Activated naive CD4-positive, alpha-beta T cell treated with anti-CD3 and anti-CD28 coated beads, Interleukin-2, amount 50 U/mL, for 72 hours (primary cell): ENCODE measurements at regions not wholly inside any gene's neighbourhood (a gene's known extent, or its start where the extent isn't known, plus 50 kb on each side); places are given as distances from the start of the nearest gene placed in this dataset.

ENCODE experiments used
- ATAC-seq, 2 donors: fragments of 150-1000 bp; cut with Tn5 transposase; 2 replicates each; pipeline ENCODE4 v1.10.0; 2021; ENCODE audit warnings: mild to moderate bottlenecking in 2 of 2, moderate library complexity in 2 of 2
- DNase-seq, 2 donors: peaks; one replicate each; pipeline ENCODE4 v3.0.0; 2021 to 2022; ENCODE audit warnings: low spot score in 2 of 2
- H3K27ac Mint-ChIP-seq, 2 donors: one replicate each; pipeline ENCODE4 v1.8.0; 2022; ENCODE audit warnings: mild to moderate bottlenecking in 2 of 2, mixed read lengths in 2 of 2
- H3K36me3 Mint-ChIP-seq, 2 donors: one replicate each; pipeline ENCODE4 v1.8.0; 2022; ENCODE audit warnings: mixed read lengths in 2 of 2
- H3K9me3 Mint-ChIP-seq, 2 donors: one replicate each; pipeline ENCODE4 v1.8.0; 2022; ENCODE audit warnings: mixed read lengths in 2 of 2

DNA sequence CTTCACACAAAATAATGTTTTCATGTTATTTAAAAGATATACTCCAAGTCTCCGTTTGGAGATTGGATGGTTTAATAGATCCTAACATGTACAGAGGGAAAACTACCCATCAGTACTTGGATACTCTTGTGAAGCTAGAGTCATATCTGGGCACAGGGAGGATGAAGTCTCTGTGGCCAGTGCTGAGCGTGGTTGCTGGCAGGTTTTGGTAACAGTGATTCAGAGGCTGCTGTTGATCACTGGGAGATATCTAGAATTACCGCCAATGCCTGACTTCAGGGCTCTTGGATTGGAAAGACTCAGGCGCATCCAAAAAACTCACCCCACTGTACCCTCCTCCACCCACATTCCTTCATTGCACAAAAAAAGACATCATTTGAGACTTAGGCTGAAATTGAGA is 107.2 kb upstream of the PGRMC2 start:
- ATAC-seq (no peak), DNase-seq (no peak)
- peaks cover 0 to 2% of the 10 kb centered on the region in 2 donors for H3K9me3 Mint-ChIP-seq
- peaks cover 0 to 5% of the 10 kb centered on the region in 2 donors for H3K36me3 Mint-ChIP-seq
- no peak overlapping the region for H3K27ac Mint-ChIP-seq

GRCh38 chr4:128393101-128393704 is 105.6 kb upstream of the PGRMC2 start:
- no peak overlapping the region for H3K27ac Mint-ChIP-seq
- no peak for DNase-seq
- no peak for ATAC-seq
- H3K36me3 Mint-ChIP-seq: no peaks in the 10 kb centered on the region
- no peaks in the 10 kb centered on the region for H3K9me3 Mint-ChIP-seq

DNA sequence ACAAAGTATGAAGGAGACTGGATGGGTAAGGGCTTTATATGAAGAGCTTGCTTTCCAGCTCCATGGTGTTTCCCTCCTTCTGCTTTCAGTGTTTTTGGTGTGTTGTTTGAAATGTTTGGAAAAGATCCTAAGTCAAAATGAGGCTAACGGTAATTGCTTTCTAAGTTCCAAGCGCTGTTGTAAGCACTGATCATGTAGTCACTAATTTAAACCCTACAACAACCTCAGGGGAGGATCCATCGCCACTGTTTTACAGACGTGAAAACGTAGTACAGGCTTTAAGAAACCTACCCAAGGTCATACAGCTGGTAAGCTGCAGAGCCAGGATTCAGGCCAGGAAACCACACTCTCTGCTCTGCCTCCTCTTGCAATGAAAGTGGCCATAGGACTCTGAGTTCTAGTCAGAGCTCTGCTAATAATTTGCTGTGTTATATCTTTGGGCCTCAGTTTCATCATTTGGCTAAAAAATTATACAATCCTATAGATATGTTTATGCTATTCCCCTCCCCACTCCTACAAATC is 102.9 kb upstream of the PGRMC2 start:
- Mint-ChIP-seq H3K9me3 (no peaks in the 10 kb centered on the region), H3K27ac (no peak overlapping the region), H3K36me3 (no peaks in the 10 kb centered on the region)
- no peak for ATAC-seq
- no peak for DNase-seq

- H3K27ac Mint-ChIP-seq: no peak overlapping the region
- H3K36me3 Mint-ChIP-seq: no peaks in the 10 kb centered on the region
- ATAC-seq: no peak
- DNase-seq: no peak
- H3K9me3 Mint-ChIP-seq: no peaks in the 10 kb centered on the region
These were observed 101.2 kb upstream of the PGRMC2 start for GRCh38 chr4:128388796-128389195.

DNA sequence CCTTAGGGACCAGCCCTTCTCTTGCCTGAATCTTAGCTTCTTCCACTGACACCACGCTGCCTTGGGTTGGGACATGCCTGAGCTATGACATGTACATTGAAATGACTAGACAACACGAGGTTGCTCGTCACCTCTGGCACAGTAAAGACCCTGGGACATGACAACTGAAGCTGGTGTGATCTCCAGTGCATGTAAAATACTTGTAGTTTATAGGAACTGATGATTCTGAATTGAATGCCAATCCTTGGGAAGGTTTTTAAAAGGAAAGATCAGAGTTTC is 100.7 kb upstream of the PGRMC2 start:
- no peak for ATAC-seq
- no peak for DNase-seq
- Mint-ChIP-seq H3K36me3 (no peaks in the 10 kb centered on the region), H3K9me3 (no peaks in the 10 kb centered on the region), H3K27ac (no peak overlapping the region)

GRCh38 chr4:128387600-128388351 is 100.2 kb upstream of the PGRMC2 start:
- ATAC-seq (no peak), DNase-seq (no peak)
- Mint-ChIP-seq H3K36me3 (no peaks in the 10 kb centered on the region), H3K9me3 (no peaks in the 10 kb centered on the region), H3K27ac (no peak overlapping the region)

GRCh38 chr4:128386761-128387599 is 99.4 kb upstream of the PGRMC2 start:
- Mint-ChIP-seq H3K36me3 (no peaks in the 10 kb centered on the region), H3K27ac (no peak overlapping the region), H3K9me3 (no peaks in the 10 kb centered on the region)
- DNase-seq (no peak), ATAC-seq (no peak)

DNA sequence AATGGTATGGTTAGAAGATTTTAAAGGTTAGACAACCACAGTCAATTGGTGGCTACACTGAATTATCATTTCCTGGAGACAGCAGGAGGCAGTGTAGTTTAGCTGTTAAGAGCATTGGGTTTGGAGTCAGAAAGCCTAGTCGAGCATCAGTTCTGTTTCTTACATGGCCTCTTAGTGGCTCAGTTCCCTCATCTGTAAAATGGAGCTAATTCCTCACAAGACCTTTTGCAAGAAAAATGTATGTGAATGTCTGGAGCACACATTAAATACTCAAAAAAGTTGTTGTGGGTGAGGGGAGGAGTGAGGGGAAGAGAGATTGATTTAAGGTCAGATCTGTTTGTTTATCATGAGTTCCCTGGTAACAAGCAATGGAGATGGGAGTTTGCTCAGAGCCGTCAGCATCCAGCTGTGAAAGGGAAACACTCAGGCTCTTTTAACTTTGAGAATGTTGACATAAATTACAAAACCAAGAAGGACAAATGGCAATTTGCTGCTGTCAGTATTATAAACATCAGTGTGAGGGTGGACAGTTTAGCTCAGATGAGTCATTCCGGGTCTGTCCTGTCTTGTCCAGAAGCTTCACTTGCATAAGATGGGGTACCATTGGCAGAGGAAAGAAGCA is 98.2 kb upstream of the PGRMC2 start:
- no peak for ATAC-seq
- no peak for DNase-seq
- H3K36me3 Mint-ChIP-seq: no peaks in the 10 kb centered on the region
- H3K27ac Mint-ChIP-seq: no peak overlapping the region
- H3K9me3 Mint-ChIP-seq: no peaks in the 10 kb centered on the region

DNA sequence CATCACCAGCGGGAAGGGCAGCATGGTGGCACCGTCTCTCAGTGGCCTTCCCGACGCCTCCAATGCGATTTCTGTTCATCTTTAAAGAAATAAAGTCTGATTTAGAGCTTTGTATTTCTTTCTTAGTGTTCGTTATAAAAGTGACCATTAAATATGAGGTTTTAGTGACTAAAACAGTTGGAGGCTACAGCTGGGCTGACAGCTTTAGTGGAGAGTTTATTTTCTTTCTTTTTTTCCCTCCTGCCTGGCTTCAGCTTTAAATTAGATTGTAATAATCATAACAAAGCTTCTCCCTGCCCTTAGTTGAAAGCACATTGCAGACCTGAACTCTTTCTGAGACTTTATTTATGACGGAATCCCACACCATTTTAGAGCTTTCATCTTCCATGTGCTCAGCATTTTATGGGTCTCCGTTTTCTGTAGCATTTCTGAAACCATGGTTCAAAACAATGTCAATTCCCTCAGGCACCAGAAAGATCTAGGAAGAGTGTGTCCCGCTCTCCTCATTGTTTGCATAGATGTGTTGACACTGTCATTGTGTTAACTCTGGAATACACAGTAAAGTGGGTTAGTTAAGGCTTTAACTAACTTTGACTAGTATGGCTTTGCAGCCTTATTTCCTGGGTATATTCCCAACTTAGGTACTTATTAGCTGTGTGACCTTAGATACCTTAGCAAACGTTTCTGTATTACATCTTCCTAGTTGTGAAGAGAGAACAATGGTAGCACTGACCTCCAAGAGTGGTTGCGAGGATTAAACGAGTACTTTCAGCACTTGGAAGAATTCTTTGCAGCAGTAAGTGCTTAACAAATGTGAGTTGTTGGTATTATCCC is 97.4 kb upstream of the PGRMC2 start:
- DNase-seq (no peak), ATAC-seq (no peak)
- H3K36me3 Mint-ChIP-seq: no peaks in the 10 kb centered on the region
- H3K27ac Mint-ChIP-seq: no peak overlapping the region
- H3K9me3 Mint-ChIP-seq: no peaks in the 10 kb centered on the region

- H3K9me3 Mint-ChIP-seq: no peaks in the 10 kb centered on the region
- no peak overlapping the region for H3K27ac Mint-ChIP-seq
- ATAC-seq: no peak
- no peaks in the 10 kb centered on the region for H3K36me3 Mint-ChIP-seq
- no peak for DNase-seq
These were observed 96.5 kb upstream of the PGRMC2 start for GRCh38 chr4:128384091-128384520.

- peak overlapping the region in 1 of 2 donors; percentile 0 for H3K27ac Mint-ChIP-seq
- H3K36me3 Mint-ChIP-seq: peaks cover 5 to 7% of the 10 kb centered on the region in 2 donors
- DNase-seq: no peak
- H3K9me3 Mint-ChIP-seq: peaks cover 0 to 7% of the 10 kb centered on the region in 2 donors
- no peak for ATAC-seq
These were observed 94.3 kb upstream of the PGRMC2 start for GRCh38 chr4:128381748-128382559.

GRCh38 chr4:128380306-128380705 is 92.7 kb upstream of the PGRMC2 start:
- Mint-ChIP-seq H3K9me3 (peaks cover 4 to 15% of the 10 kb centered on the region in 2 donors), H3K27ac (no peak overlapping the region), H3K36me3 (peaks cover 12 to 17% of the 10 kb centered on the region in 2 donors)
- DNase-seq (no peak), ATAC-seq (no peak)

GRCh38 chr4:128379860-128380259 is 92.2 kb upstream of the PGRMC2 start:
- DNase-seq (peak in 1 of 2 donors; percentile 4), ATAC-seq (no peak)

GRCh38 chr4:128378668-128379067 is 91.1 kb upstream of the PGRMC2 start:
- no peak for ATAC-seq
- peaks cover 12 to 17% of the 10 kb centered on the region in 2 donors for H3K36me3 Mint-ChIP-seq
- DNase-seq: no peak
- H3K27ac Mint-ChIP-seq: no peak overlapping the region
- H3K9me3 Mint-ChIP-seq: peaks cover 4 to 15% of the 10 kb centered on the region in 2 donors

More at GRCh38 chr4:128379860-128380259, 92.2 kb upstream of the PGRMC2 start:
- H3K9me3 Mint-ChIP-seq: peaks cover 4 to 15% of the 10 kb centered on the region in 2 donors
- no peak overlapping the region for H3K27ac Mint-ChIP-seq
- peaks cover 12 to 17% of the 10 kb centered on the region in 2 donors for H3K36me3 Mint-ChIP-seq

GRCh38 chr4:128376958-128377357 is 89.3 kb upstream of the PGRMC2 start:
- Mint-ChIP-seq H3K9me3 (peaks cover 4 to 15% of the 10 kb centered on the region in 2 donors), H3K36me3 (peaks cover 12 to 17% of the 10 kb centered on the region in 2 donors), H3K27ac (no peak overlapping the region)
- DNase-seq (no peak), ATAC-seq (no peak)
